HG03521 (cell line): ENCODE measurements at regions not wholly inside any gene's neighbourhood (a gene's known extent, or its start where the extent isn't known, plus 50 kb on each side); places are given as distances from the start of the nearest gene placed in this dataset.
"Not testable (repeated sequence)": the region's sequence is repeated elsewhere in the genome, so short reads cannot be mapped to it uniquely, and the experiment has no call there.

ENCODE experiments used
- ATAC-seq: cut with Tn5 transposase; IDR thresholded peaks from one replicate; pipeline ENCODE4 v1.9.1; 2021; ENCODE audit warnings: mild to moderate bottlenecking, moderate library complexity; ENCODE audit not compliant: unreplicated experiment

GRCh38 chr16:29138698-29139097 is 153.8 kb downstream of the LAT start:
- not testable (repeated sequence) for ATAC-seq

GRCh38 chr16:29137894-29138662 is 153.2 kb downstream of the LAT start:
- not testable (repeated sequence) for ATAC-seq

GRCh38 chr16:29137461-29137860 is 152.6 kb downstream of the LAT start:
- not testable (repeated sequence) for ATAC-seq

DNA sequence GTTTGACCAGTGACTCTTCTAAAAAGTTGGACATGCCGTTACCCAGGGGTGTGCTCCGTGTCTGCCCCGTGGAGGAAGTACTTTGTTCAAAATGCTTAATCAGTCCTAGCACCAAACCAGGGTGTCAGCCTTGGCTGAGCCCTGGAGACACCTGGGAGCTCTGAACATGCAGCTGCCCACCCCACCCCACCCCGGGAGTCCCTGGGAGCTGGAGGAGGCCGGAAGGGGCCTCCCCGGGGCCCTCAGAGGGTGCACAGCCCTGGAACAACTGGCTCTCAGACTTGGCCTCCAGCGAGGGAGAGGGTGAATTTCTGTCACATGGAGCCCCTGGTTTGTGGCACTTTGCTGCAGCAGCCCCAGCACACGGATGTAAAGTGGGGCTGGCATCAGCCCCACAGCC is 152.1 kb downstream of the LAT start:
- not testable (repeated sequence) for ATAC-seq

GRCh38 chr16:29136046-29136696 is 151.3 kb downstream of the LAT start:
- not testable (repeated sequence) for ATAC-seq

- ATAC-seq: not testable (repeated sequence)
Observed at GRCh38 chr16:29135098-29135497, 150.2 kb downstream of the LAT start.

DNA sequence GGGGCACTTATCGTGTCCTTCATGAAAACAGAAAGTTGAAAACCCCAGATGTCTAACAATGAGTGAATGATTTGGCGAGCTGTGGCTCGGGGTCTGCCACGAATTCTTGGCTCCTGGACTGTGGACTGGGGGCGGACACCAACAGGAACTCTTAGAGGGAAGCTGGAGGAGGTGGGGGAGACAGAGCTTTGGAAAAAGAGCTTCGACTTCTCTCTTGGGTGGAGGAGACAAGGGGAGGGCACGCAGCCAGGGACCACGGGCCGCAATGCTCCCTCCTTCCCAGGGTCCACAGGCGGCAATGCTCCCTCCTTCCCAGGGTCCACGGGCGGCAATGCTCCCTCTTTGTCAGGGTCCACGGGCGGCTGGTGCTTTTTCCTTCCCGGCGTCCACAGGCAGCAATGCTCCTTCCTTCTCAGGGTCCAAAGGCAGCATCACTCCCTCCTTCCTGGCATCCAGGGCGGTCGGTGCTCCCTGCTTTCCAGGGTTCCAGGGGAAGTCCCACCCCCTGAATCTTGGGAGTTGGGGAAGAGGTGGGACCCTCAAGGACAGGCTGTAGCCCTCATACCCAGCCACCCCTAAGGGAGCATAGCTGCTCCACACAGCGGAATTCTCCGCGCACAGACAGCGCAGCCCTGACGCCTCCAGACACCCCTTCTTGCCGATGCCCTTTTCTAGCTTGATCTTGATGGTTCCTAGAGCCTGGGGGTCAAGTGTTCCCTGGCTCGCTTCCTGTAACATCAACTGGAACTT is 149.0 kb downstream of the LAT start:
- ATAC-seq: not testable (repeated sequence)

- not testable (repeated sequence) for ATAC-seq
Observed at GRCh38 chr16:29132869-29133268, 148.0 kb downstream of the LAT start.

DNA sequence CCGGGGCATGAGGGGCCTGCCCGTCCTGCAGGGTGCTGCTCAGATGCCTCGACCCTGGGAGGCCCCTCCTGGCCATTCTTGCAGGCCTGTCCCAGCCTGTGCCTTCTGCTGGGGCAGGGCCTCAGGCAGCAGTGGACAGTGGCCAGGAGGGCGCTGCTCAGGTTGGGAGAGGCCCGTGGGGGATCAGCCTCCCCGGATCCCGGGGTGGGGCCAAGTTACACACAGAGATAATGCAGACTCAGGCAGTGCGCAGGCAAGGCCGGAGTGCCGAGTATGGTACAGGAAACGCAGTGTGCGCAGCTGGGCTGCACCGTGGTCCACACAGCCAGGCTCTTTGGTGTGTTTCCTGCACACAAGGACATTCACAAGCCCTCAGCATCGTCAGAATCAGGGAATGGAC is 147.6 kb downstream of the LAT start:
- not testable (repeated sequence) for ATAC-seq

DNA sequence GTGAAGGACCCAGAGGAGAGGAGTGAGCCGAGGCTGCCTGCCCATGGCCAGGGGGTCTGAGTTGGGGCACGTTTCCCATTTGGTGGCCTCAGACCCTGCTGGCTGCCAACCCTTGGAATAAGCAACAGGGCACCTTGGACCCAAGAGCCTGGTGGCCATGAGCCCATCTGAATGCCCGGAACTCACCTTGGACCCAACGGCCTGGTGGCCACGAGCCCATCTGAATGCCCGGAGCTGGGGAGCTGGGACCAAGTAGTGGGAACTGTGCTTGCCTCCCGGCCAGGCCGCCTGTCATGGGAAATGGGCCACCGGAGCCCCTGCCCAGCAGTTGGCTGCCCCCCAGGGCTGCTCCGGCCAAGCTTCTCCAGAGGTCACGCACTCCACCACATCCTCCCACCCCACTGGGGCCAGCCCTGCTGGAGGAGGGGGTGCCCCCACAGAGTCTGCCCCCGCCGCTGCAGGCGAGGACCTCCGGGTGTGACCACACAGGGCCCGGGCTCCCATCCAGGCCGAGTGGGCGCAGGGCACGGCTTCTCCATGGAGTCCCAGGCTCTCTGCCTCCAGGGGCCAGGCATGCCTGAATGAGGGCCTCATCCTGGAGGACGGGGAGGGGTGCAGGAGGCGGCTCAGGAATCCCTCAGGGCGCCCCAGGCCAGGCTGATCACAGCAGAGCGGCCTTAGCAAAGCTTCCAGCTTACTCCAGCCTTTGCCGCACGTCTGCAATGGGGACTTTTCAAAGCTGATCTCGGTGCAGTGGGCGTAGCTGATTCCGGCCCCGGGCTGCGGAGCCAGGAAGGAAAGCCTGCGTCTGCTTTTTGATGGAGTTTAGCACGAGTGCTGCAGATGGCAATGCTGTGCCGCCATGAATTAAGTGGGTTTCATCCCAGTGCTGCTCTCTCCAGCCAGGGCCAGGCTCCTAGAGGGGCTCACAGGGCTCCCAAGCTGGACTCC is 146.3 kb downstream of the LAT start:
- ATAC-seq: not testable (repeated sequence)

DNA sequence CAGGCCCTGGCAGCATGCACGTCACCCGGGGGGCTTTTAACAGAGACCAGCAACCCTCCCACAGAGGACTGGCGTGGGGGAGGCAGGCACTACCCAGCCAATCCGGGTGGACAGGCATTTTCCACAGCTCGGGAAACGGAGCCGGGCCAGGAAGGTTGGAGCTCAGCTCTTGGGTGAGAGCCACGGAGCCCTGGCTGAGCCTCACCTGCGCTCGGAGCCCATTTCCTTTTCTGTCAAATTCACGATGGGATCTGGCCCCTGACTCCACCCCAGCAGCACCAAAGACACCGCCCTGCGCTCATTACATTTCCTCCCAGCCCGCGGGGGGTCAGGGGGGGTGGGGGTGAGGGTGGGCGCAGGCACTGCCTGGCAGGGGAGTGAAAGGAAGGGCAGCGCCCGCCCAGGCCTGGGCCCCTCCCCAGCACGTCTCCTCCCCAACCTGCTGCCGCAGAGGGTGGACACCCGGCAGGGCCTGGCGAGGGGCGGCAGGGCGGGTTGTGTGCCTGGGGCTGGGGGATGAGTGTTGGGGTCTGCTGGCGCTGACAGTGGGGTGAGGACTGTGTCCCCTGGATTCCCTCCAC is 145.4 kb downstream of the LAT start:
- ATAC-seq: not testable (repeated sequence)

DNA sequence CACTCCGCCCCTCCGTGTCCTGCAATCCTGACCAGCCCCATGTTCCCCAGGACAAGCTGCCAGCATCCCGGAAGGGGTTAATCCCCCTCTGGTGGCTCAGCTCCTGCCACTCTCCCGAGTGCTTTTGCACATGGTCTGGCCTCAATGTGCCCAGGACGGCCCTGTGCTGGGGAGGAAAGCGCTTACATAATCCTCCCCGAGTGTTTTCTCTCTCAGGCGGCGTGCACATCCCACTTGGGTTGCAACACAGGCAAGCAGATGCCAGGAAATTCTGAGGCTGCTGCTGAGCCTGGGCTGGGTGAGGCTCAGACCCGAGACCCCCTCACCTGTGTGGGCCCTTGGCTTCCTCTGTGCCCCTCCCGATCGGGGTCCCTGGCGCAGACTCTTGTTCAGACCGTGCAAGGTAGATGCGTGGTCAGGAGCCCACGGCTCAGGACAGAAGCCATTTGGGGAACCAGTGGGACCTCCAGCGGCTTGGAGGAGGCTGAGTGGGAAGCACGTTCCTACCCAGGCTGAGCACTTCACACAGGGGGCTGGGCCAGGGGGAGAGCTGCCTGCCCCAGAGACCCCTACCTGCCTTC is 144.7 kb downstream of the LAT start:
- ATAC-seq: not testable (repeated sequence)

- ATAC-seq: not testable (repeated sequence)
Observed at GRCh38 chr16:29128732-29129457, 144.0 kb downstream of the LAT start.

- not testable (repeated sequence) for ATAC-seq
Observed at GRCh38 chr16:29127806-29128420, 143.1 kb downstream of the LAT start.

DNA sequence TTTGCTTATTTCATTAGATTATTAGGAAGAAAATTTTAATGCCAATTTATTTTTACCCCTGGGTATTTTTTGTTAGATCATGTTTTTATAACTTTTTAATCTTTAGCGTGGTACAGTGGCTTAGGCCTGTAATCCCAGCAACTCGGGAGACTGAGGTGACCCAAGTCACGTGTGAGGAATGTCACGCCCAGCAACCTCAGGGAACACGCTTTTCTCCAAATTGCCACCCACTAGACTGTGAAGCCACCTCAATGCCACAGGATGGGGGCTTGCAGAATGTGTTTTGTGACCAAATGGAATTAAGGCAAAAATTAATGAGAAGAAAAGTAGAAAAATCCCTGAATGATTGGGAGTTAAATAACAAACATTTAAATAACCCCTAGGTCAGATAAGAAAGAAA is 141.8 kb downstream of the LAT start:
- ATAC-seq: no peak

DNA sequence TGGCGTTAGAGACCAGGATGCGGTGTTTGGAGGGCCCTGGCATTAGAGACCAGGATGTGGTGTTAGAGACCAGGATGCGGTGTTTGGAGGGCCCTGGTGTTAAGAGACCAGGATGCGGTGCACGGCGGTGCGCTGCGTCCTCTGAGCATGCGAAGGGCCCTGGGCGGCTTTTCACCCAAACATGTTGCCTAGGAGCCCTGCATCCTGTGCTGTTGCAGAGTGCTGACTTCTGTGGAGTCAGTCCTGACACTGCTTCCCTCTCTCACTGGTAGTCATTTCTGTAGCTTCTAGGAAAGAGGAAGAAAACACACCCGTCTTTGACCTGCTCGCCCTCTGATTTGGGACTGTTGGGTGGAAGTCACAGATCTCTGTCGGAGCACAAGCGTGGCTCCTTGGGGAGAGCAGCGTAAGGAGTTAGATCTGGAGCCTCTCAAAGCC is 141.2 kb downstream of the LAT start:
- no peak for ATAC-seq

DNA sequence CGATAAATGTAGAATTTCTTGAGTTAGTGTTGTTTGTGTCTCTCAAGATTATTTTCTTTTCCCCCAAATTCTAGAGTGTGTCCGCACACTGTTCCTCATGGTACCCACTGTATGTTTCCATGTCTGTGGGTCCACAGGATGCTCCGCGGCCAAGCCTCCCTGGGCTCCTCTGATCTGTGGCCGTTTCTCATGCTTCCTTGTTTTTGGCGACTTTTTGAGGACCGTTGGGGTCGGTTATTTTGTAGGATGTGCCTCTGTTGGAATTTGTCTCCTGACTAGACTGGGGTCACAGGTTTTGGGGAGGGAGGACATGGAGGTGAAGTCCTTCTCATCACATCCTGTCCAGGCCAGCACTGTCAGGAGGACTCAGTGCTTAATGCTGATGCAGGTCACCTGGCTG is 140.0 kb downstream of the LAT start:
- ATAC-seq: no peak

- not testable (repeated sequence) for ATAC-seq
Observed at GRCh38 chr16:29124162-29124561, 139.3 kb downstream of the LAT start.

DNA sequence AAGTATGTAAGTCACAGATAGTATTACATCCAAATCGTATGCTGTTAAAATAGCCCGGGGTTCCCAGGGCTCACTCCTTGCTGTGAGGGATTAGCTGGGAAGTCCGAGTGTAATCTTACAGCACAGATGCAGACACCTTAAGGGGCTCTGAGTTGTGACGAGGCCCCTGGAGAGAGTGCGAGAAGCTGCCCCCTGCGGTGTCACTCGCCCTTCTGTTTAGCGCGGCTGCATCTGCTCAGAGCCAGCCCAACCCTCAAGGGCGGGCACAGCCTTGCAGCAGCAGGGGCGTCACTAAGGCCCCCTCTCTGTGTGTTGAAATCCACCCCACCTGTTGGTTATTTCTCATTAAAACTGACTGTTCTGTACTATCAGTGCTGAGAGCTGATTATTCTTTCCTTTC is 135.8 kb downstream of the LAT start:
- not testable (repeated sequence) for ATAC-seq
